HG03571 (cell line): ENCODE measurements at regions not wholly inside any gene's neighbourhood (a gene's known extent, or its start where the extent isn't known, plus 50 kb on each side); places are given as distances from the start of the nearest gene placed in this dataset.
"Not testable (repeated sequence)": the region's sequence is repeated elsewhere in the genome, so short reads cannot be mapped to it uniquely, and the experiment has no call there.

Source experiments
- ATAC-seq: cut with Tn5 transposase; IDR thresholded peaks from one replicate; pipeline ENCODE4 v1.9.1; 2021; ENCODE audit not compliant: unreplicated experiment

DNA sequence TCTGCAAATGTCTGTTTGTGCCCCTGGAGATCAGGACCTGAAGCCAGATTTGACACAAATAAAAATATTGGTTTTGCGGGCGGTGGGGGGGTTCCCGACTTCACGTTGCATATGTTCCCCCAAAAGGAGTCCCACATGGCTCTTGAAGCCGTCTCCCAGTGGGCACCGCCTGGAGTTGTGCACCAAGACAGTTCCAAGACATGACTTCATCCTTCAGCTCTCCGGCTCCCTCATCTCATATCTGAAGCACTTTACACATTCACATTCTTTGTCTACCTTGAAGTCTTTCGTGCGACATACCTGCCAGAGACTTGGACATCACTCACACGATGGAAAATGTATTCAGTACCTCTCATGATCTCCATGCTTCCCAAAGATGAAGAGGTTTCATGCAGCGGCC is 362.8 kb upstream of the FOXK1 start:
- ATAC-seq = no peak

DNA sequence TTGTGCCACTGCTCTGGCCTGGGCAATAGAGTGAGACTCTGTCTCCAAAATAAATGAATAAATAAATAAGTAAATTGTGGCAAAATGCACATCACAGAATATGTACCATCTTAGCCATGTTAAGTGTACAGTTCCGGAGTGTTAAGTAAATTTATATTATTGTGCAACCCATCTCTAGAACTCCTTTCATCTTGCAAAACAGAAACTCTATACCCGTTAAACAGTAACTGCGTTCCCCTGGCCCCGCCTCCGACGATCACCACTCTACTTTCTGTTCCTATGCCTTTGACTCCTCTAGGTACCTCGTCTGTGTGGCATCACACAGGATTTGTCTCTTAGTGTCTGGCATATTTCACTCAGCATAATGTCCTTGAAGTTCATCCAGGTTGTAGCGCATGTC is 356.4 kb upstream of the FOXK1 start:
- no peak for ATAC-seq

DNA sequence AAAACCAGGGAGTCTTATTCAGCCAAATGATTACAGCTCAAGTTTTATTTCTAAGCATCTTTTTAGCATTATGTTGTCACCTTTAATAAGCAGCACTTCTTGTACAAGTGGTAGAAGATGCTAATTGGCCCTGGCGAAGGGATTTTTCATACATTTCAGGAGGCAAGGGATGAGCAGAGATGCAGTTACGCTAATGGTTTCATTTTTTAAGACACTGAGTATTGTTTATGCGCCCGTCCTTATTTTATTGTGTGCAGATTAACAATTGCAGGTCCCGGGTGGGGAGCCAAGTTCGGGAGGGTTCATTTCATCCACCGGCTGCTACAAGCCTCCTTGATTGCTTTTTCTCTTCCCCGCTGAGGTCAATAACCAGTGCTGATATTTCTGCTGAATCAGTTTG is 350.4 kb upstream of the FOXK1 start:
- no peak for ATAC-seq

DNA sequence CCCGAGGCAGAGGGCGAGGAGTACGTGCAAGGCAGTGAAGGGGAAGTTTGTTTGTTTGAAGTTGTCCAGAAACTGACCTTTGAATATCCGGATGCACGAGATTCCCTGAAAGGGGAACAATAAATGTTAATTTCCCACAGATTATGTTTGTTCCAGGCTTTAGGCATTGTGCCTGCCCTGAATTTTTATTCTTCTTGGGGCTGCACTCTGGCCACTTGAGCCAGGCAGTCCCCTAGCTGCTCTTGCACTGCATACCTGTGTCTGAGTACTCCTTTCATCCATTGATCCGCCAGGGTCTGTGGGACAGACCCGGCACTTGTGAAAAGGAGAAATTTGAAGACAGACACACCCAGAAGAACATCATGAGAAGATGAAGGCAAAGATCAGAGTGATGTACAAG is 343.5 kb upstream of the FOXK1 start:
- no peak for ATAC-seq

DNA sequence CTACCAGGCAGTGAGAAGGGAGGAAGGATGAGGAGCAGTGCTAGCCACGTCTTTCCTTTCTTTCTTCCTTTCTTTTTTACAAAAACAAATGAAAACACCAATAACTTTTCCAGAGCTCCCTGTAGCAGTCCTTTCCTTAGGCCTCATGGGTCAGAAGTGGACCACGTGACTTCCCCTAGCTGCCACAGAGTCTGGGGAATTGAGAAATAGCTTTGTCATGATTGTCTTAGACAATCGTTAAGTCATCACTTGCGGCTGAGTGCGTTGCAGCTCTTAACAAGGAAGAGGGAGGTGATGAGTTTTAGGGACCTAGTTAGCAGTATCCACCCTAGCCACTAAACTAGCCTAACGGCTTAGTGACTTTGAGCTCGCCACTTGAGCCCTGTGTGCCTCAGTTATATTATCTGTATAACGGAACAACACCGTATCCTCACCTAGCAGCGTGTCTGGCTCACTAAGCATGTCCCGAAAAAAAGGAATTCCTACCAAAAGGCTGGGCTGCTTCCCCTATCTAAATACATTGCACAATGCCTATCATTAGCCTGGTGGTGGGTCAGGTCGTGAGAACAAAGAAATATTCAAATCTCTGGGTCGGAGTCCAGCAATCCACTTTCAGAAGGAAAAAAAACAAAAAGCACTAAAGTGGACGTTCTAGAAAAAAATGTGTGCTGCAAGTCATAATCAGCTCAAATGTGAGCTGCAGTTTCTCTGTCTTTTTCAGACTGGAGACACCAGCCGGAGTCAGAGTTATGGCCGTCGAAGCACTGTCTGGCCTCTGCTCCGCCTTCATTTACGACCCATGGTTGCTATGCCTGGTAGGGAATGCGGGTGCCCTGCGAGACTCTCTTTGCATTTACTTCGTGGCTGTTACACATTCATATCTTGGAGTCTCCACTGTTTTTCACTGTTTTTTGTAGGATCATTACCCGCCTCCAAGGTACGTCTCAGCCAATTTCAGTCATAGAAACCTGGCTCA is 338.5 kb upstream of the FOXK1 start:
- no peak for ATAC-seq

DNA sequence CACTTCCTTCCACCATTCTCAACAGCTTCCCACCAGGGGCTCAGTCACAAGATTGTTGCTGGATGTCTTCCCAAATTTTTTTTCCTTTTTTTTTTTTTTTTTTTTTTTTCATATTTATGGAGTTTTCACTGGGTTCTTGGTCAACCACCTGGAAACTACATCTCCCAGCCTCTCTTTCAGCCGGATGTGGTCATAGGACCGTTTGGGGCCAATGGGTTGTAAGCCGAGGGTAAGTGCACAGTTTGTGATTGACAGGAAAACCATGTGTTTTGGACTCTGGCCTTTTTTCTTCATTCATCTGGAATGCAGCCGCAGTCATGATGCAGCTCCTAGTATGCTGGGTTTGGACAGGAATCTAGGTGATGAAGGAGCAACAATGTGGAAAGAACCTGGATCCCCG is 337.1 kb upstream of the FOXK1 start:
- no peak for ATAC-seq

DNA sequence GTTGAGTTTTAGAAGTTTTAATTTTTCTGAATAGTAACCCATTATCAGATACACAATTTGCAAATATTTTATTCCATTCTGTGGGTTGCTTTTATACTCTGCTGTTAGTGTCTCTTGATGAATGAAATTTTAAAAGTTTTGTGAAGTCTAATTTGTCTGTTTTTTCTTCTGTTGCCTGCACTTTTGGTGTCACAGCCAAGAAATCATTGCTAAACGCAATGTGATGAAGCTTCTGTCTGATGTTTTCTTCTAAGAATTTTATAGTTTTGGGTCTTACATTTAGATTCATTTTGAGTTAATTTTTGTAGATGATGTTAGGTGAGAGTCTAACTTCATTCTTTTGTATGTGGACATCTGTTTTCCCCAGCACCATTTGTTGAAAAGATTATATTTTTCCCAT is 330.0 kb upstream of the FOXK1 start:
- ATAC-seq = no peak

DNA sequence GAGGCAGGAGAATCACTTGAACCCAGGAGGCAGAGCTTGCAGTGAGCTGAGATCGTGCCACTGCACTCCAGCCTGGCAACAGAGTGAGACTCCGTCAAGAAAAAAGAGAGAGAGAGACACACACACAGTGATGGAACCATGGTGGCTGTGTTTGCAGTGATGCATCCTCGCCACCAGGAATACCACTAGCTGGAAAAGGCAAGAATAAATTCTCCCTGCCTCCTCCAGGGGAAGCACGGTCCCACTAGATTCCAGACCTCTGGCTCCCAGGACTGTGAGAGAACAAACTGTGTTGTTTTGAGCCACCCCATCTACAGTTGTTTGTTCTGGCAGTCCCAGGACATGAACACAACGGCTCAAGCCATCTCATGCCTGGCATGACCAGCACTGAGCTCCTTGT is 320.3 kb upstream of the FOXK1 start:
- no peak for ATAC-seq

DNA sequence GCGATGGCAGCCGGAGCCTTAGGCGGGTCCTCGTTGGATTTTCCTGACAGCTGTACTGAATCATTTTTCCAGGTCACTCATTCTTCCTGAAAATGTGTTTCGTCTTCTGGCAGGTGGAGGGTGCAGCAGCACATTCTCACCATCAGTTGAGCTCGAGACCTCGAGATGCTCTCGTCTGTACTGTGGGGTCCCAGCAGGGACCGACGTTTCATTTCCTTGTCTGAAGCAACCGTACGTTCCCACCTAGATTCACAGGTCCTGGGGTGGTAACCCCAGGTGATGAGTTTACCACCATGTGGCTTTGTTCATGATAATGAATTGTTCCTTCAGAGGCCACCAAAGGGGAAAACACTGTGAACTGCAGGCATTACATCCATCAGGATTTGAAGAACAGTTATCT is 298.5 kb upstream of the FOXK1 start:
- no peak for ATAC-seq

DNA sequence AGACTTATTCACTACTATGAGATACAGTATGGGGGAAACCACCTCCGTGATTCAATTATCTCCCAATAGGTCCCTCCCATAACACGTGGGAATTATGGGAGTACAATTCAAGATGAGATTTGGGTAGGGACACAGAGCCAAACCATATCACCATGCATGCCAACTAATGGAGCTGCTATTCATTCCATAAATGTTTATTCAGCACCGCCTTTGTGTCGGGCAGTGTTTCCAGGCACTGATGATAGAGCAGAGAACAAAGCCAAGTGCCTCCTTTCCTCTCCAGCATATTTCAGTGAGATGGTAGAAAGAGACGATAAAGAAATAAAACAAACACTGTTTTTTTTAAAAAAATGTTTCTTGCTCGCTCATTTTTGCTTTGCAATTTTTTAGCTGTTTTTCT is 295.9 kb upstream of the FOXK1 start:
- no peak for ATAC-seq

DNA sequence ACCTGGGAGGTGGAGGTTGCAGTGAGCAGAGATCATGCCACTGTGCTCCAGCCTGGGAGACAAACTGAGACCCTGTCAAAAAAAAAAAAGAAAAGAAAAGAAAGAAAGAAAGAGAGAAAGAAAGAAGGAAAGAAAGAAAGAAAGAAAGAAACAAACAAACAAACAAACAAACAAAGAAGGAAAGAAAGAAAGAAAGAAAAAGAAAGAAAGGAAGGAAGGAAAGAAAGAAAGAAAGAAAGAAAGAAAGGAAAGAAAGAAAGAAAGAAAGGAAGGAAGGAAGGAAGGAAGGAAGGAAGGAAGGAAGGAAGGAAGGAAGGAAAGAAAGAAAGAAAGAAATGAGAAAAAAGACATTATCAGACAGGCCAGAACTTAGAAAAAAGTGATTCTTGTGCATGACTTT is 291.0 kb upstream of the FOXK1 start:
- ATAC-seq = not testable (repeated sequence)

DNA sequence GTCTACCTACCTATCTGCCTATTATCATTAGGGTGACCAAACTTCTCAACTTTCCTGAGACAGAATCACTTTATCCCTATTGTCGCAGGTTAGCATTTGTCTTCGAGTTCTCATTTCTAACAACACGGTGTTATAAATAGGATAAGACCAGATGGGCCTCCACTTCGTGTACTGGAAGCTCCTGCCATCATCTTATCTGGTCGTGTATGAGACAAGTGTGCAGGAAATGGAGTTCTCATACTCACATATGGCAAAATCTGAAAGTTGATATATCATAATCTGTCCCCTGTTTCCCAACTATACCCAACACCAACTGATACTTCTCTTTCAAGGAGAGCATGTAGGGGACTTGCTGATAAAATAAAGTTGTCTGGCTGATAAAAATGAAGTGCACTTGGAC is 287.4 kb upstream of the FOXK1 start:
- no peak for ATAC-seq

DNA sequence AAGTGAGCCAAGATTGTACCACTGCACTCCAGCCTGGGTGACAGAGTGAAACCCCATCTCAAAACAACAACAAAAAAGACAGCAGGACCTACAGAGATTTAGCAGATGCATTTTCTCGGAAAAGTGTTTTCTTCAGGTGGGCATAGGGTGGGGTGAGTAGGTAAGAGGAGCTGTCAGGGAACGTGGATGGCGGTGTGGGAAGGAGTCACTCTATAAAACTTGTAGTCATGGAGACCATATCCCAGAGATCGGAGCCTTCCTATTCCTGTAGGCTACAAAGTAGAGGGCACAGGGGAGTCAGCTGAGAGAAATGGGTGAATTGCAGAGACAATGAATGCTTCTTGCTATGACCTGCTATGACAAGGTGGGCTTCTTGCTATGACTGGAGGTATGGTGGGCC is 283.0 kb upstream of the FOXK1 start:
- no peak for ATAC-seq

DNA sequence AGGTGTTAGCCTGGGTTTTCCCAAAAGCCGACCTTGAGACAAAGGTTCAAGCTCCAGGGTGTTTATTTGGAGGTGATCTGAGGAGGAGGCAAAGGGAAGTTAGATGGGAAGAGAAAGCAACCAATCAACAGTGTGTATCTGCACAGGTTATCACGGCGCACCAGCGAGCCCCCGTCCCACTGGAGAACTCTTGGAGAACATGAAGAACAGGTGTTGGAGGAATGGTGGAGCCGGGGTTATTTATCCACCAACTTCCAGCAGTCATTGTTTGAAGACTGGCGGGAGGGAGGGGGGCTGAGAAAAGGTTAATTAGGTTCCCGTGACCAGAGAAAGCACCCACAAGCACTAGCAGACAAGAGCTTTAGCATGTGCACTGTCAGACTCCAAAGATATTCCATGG is 282.5 kb upstream of the FOXK1 start:
- no peak for ATAC-seq

DNA sequence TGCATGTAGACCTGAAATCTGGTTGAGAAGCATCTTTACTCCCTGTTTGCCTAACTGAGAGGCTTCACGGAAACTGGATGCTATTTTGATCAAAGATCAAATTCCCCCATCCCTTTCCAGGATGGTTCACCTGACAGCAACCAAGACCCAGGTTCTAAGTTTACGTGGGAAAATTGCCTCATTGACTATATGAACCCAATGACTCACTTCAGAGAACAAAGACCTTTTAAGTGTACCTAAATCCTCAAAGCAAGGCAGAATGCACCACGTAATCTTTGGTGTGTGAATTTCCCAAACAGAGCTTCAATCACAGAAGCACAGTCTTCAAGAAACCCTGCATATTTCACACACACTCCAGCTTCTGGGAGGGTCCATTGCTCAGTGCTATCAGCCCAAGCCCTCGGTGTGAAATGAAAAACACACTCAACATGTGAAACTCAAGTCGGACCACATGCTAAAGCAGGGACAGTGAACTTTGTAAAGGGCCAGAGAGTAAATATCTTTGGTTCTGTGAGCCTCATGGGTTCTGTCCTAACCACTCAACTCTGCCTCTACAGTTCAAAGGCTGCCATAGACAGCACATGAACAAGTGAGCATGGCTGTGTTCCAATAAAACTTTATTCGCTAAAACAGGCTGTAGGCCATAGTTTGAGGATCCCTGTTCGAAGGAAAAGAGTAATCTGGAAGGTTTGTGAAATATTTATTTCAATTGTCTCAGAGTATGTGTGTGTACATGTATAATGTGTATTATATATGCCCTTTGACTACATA is 275.6 kb upstream of the FOXK1 start:
- ATAC-seq = no peak

DNA sequence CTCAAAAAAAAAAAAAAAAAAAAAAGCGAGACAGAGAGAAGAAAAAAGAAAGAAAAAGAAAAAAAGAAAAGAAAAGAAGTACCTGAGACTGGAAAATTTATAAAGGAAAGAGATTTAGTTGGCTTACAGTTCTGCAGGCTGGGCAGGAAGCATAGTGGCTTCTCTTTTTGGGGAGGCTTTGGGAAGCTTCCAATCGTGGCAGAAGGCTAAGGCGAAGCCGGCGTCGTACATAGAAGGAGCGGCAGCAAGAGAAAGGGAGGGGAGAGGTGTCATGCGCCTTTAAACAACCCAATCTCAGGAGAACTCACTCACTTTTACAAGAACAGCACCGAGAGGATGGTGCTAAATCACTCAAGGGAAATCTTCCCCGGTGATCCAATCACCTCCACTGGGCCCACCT is 272.1 kb upstream of the FOXK1 start:
- ATAC-seq = no peak

DNA sequence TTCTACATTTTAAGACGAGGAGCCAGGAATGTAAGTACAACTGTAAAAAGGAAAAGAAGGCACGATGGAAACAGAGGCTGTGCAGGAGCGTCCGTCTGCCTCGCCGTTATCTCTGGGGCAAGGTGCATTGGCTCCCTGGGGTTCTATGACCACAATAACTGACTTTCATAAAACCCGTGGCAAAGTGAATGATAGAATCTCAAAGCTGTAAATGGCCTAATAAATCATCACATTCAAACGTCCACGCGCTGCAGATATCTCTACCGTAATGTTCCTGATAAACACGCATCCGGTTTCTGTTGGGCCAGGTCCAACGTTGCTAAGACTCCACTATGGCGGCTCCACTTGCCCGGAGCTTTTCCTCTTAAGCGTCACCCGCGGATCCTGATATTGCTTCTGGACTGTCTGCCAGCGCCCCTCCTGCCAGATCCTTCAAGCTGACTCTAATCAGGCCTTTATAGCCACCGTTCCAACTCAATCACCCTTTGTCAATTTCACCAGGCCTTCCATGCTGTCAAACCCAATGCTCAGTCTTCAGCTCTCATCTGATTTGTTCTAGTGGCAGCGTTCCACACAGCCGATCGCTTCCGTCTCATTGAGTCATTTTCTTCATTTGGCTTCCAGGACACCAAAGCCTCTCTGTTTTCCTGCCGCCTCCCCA is 265.6 kb upstream of the FOXK1 start:
- ATAC-seq = no peak

DNA sequence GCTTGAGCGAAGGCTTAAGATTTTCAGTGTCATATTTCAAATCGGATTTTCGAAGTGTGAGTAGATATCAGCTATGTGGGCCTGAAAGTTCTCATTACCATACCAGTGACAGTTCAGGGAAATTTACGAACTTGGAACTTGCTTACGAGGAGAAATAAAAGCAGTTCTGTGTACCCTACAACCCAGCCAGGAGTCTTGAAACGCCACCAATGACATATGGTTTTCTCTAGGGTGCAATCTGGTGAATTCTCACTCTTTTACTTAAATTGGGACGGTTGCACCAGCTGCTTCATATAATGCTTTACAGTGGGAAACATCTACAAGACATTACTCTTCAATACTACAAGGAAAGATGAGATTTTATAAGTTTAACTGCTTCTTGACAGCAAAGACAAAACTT is 253.6 kb upstream of the FOXK1 start:
- no peak for ATAC-seq

DNA sequence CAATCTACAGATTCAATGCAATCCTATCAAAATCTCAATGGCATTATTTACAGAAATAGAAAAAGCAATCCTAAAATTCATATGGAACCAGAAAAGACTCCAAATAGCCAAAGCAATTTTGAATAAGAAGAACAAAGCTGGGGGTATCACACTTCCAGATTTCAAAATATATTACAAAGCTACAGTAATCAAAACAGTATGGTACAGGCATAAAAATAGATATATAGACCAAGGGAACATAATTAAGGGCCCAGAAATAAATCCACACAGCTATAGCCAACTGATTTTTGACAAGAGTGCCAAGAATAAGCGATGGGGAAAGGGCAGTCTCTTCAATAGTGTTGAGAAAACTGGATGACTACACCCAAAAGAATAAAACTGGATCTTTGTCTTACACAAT is 251.9 kb upstream of the FOXK1 start:
- ATAC-seq = no peak

DNA sequence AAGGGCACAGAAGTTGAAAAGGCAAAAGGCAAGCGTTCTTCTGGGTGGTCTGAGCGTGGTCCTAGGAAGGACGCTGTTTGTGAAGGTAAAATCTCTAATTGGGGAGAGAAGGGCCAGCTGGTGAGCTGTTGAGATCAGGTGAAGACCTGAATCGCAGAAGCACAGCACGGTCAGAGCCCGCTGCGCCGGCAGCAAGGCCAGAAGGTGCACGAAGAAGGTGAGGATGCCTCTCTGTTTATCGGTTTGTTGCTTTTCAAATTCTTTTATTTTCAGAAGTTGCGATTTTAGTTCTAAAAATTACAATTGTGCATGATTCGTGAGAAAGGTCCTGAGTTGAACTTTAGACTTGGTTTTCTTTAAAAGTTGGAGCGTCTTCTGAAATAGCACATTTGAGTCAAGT is 247.8 kb upstream of the FOXK1 start:
- no peak for ATAC-seq

DNA sequence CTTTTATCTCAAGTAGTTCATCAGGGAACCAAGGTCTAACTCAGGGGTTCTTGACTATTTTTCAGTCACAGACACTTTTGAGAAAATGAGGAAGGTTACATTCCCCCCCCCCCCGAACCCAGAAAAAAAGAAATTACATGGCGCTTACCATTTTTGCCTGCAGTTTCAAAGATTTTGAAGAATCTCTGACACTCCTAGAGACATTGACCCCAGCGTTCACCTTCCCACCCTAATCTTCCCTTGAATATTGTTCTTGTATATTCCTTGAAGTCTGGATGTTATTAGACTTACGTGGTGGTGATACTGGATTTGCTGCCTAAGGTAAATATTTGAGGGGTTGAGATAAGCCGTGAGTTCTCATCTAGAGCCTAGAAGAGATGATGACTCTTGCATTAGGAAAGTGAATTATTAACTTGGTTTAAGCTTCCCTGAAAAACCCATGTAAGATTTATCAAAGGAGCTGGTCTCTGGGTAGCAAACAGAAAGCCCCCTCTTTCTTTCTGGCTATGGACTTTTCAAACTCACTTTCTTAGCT is 245.7 kb upstream of the FOXK1 start:
- no peak for ATAC-seq

DNA sequence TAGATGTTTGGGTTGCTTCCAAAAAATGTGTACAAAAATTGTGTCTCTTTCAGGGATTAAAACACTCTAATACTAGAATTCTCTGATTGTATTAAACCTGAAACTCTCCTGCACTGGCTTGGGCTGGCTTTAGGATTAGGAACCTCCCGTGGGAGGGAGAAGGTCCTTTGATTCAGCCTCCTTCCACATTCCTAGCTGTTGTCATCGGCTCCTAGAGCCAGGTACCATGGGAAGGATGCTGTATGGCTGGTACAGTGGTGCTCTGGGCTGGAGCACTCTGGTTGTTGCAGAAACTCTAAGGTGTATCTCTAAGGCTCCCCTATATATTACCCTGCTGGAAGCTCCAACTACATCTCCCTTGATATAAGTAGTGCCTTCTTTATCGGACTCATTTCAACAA is 245.2 kb upstream of the FOXK1 start:
- no peak for ATAC-seq
